ENCODE measurements at regions not wholly inside any gene's neighbourhood (a gene's known extent, or its start where the extent isn't known, plus 50 kb on each side); places are given as distances from the start of the nearest gene placed in this dataset.

DNA sequence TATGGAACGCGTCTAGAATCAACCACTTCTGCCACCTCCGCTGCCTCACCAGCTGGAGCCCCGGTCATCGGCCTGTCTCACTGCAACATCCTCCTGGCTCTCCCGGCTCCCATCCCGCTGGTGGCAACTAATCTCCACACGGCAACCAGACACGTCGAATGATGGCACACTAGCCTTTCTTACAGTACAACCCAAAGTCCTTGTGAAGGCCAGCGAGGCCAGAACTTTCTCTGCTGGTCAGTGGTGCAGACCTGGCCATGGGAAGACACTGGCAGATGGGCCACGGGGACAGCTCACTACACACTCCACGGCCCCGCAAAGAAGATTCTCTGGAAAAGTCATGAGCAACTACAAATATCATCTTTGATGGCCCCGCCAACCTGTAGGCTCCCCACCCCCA, 117.6 kb downstream of the RMI2 start:
- TF ChIP-seq, protein P1, sequence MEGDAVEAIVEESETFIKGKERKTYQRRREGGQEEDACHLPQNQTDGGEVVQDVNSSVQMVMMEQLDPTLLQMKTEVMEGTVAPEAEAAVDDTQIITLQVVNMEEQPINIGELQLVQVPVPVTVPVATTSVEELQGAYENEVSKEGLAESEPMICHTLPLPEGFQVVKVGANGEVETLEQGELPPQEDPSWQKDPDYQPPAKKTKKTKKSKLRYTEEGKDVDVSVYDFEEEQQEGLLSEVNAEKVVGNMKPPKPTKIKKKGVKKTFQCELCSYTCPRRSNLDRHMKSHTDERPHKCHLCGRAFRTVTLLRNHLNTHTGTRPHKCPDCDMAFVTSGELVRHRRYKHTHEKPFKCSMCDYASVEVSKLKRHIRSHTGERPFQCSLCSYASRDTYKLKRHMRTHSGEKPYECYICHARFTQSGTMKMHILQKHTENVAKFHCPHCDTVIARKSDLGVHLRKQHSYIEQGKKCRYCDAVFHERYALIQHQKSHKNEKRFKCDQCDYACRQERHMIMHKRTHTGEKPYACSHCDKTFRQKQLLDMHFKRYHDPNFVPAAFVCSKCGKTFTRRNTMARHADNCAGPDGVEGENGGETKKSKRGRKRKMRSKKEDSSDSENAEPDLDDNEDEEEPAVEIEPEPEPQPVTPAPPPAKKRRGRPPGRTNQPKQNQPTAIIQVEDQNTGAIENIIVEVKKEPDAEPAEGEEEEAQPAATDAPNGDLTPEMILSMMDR (conservative IDR thresholded peaks at IDR 0.05; ENCODE audit: low read depth, low read length), result no peak
- TF ChIP-seq EZH2 (IDR thresholded peaks at IDR 0.05; ENCODE audit: borderline replicate concordance, low read depth, low read length, poor library complexity, severe bottlenecking), result no peak

Measured in A673 (cell line).